A673 (cell line): ENCODE measurements at regions not wholly inside any gene's neighbourhood (a gene's known extent, or its start where the extent isn't known, plus 50 kb on each side); places are given as distances from the start of the nearest gene placed in this dataset.

Source experiments
- BruUV-seq: library from RNA; stranded (reverse); fragments of 400-500 nt; replicated peaks from 2 replicates; lab custom pipeline; 2021; lab: Mats Ljungman, UMichigan
- CTCF ChIA-PET: fragments of 300-600 bp; sonication (Branson Sonifier 250); formaldehyde crosslinking; loops from one replicate; lab custom pipeline; 2022; ENCODE audit warnings: antibody characterized with exemption; lab: Charles Lee
- POLR2A ChIA-PET: fragments of 300-600 bp; sonication (Branson Sonifier 250); formaldehyde crosslinking; loops from one replicate; lab custom pipeline; 2022; ENCODE audit warnings: antibody characterized with exemption; ENCODE audit not compliant: low non-redundant PET; lab: Charles Lee
- DNase-seq: peaks from one replicate; pipeline ENCODE4 v3.0.0-alpha.2; 2015; ENCODE audit warnings: low spot score
- H3K27ac ChIP-seq: fragments of 200-600 bp; sonication (generic); 2 replicates; pipeline ENCODE4 v1.5.1; 2016; ENCODE audit warnings: mixed run types, low read depth, mild to moderate bottlenecking, mixed read lengths, antibody characterized with exemption, low read length; ENCODE audit not compliant: poor library complexity, severe bottlenecking
- H3K27me3 ChIP-seq: fragments of 200-600 bp; sonication (generic); replicated peaks from 2 replicates; pipeline ENCODE4 v1.6.1; 2017; ENCODE audit warnings: mixed run types, low read depth, mild to moderate bottlenecking, mixed read lengths, antibody characterized with exemption, low read length; ENCODE audit not compliant: insufficient read depth, poor library complexity
- H3K36me3 ChIP-seq: fragments of 200-600 bp; sonication (generic); 2 replicates; pipeline ENCODE4 v1.6.1; 2016; ENCODE audit warnings: mixed run types, mild to moderate bottlenecking, mixed read lengths, antibody characterized with exemption, low read length; ENCODE audit not compliant: insufficient read depth, poor library complexity, severe bottlenecking
- H3K4me1 ChIP-seq: fragments of 200-600 bp; sonication (generic); 2 replicates; pipeline ENCODE4 v1.6.1; 2017; ENCODE audit warnings: mixed run types, mild to moderate bottlenecking, mixed read lengths, antibody characterized with exemption, low read length; ENCODE audit not compliant: insufficient read depth, poor library complexity, severe bottlenecking
- H3K4me3 ChIP-seq: fragments of 200-600 bp; sonication (generic); 2 replicates; pipeline ENCODE4 v1.5.1; 2016; ENCODE audit warnings: low read depth, mixed run types, mild to moderate bottlenecking, mixed read lengths, low read length; ENCODE audit not compliant: poor library complexity, severe bottlenecking
- H3K9me3 ChIP-seq: fragments of 200-600 bp; sonication (generic); 2 replicates; pipeline ENCODE4 v1.6.1; 2016; ENCODE audit warnings: mixed run types, low read depth, mild to moderate bottlenecking, mixed read lengths, antibody characterized with exemption, low read length; ENCODE audit not compliant: poor library complexity, severe bottlenecking
- EZH2 ChIP-seq: fragments of 200-600 bp; sonication (generic); IDR thresholded peaks from 2 replicates; pipeline ENCODE4 v1.6.1; 2017; ENCODE audit warnings: borderline replicate concordance, low read depth, mild to moderate bottlenecking, mixed read lengths, antibody characterized with exemption, low read length; ENCODE audit not compliant: poor library complexity, severe bottlenecking
- intact Hi-C: fragments of 100-400 bp; cut with micrococcal nuclease; formaldehyde crosslinking; loops from one replicate; pipeline ENCODE4 v1.10.0; 2022; ENCODE audit not compliant: unreplicated experiment
- TF ChIP-seq, protein P1 (sequence below): fragments of 300-800, 200-600 bp; sonication (generic); conservative IDR thresholded peaks from 2 replicates; pipeline ENCODE4 v1.5.1; 2017; ENCODE audit warnings: low read depth, mild to moderate bottlenecking, antibody characterized with exemption, low read length, moderate library complexity, mixed read lengths

DNA sequence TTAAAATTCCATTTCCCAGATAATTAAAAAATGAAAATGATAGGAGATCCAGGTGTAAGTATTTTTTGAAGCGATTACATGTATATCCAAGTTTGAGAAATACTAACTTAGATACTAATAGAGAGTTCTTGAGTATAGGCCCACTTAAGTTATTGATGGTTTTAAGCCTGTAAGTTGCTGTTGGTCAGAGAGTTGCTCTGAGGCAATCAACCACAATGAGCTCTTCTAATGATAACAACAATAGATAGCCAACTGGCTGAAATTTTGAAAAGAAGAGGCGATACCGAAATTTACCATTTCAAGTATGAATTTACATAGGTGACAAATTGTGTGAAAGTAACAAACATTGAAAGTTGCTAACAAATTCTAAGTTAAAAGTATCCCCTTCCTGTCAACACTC, 209.5 kb downstream of the MANEA start:
- no peaks in the 10 kb centered on the region for H3K9me3 ChIP-seq
- TF ChIP-seq, protein P1, sequence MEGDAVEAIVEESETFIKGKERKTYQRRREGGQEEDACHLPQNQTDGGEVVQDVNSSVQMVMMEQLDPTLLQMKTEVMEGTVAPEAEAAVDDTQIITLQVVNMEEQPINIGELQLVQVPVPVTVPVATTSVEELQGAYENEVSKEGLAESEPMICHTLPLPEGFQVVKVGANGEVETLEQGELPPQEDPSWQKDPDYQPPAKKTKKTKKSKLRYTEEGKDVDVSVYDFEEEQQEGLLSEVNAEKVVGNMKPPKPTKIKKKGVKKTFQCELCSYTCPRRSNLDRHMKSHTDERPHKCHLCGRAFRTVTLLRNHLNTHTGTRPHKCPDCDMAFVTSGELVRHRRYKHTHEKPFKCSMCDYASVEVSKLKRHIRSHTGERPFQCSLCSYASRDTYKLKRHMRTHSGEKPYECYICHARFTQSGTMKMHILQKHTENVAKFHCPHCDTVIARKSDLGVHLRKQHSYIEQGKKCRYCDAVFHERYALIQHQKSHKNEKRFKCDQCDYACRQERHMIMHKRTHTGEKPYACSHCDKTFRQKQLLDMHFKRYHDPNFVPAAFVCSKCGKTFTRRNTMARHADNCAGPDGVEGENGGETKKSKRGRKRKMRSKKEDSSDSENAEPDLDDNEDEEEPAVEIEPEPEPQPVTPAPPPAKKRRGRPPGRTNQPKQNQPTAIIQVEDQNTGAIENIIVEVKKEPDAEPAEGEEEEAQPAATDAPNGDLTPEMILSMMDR: no peak
- POLR2A ChIA-PET: no interaction called here
- H3K27me3 ChIP-seq: no peaks in the 10 kb centered on the region
- intact Hi-C loops: no loop called here
- H3K36me3 ChIP-seq: no peaks in the 10 kb centered on the region
- CTCF ChIA-PET: no interaction called here
- BruUV-seq: no TSS peak
- no peak overlapping the region for H3K4me3 ChIP-seq
- H3K27ac ChIP-seq: no peak overlapping the region
- H3K4me1 ChIP-seq: no peaks in the 10 kb centered on the region
- DNase-seq: no peak

DNA sequence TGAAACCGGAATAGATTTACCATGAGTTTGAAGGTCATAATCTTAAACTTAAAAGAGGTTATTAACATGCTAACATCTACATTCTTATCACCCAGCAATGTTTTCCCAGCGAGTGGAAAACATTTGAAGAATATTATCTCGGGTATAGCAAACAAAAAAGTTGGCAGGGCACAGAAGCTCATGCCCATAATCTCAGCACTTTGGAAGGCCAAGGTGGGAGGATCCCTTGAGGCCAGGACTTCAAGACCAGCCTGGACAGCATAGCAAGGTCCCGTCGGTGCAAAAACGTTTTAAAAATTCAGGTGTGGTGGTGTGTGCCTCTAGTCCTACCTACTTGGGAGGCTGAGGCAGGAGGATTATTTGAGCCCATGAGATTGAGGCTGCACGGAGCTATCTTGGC, 213.5 kb downstream of the MANEA start:
- Histone ChIP-seq H3K36me3 (no peaks in the 10 kb centered on the region), H3K4me3 (no peak overlapping the region), H3K27ac (no peak overlapping the region), H3K4me1 (no peaks in the 10 kb centered on the region), H3K9me3 (no peaks in the 10 kb centered on the region), H3K27me3 (no peaks in the 10 kb centered on the region)
- TF ChIP-seq EZH2: no peak
- TF ChIP-seq, protein P1: no peak
- BruUV-seq: no TSS peak
- ChIA-PET POLR2A (no interaction called here), CTCF (no interaction called here)
- intact Hi-C loops: no loop called here
- no peak for DNase-seq

DNA sequence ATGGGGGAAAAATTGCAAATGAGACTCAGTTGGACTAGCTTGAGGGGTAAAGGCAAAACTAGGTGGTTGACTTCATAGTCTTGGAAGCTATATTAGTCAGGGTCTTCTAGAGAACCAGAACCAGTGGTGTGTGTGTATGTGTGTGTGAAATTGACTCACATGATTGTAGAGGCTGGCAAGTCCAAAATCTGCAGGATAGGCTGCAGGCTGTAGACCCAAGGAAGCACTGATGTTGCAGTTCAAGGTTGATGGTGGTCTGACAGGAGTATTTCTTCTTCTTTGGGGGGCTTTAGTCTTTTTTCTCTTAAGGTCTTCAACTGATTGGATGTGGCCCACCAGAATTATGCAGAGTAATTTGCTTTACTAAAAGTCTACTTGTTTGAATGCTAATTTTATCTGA, 217.4 kb downstream of the MANEA start:
- BruUV-seq: no TSS peak
- H3K27ac ChIP-seq: no peak overlapping the region
- no peaks in the 10 kb centered on the region for H3K36me3 ChIP-seq
- no peaks in the 10 kb centered on the region for H3K27me3 ChIP-seq
- intact Hi-C loops: no loop called here
- H3K4me1 ChIP-seq: no peaks in the 10 kb centered on the region
- TF ChIP-seq EZH2: no peak
- TF ChIP-seq, protein P1: no peak
- no peak overlapping the region for H3K4me3 ChIP-seq
- DNase-seq: no peak
- ChIA-PET POLR2A (no interaction called here), CTCF (no interaction called here)
- H3K9me3 ChIP-seq: no peaks in the 10 kb centered on the region
